GM23338 (cell line): ENCODE measurements at regions not wholly inside any gene's neighbourhood (a gene's known extent, or its start where the extent isn't known, plus 50 kb on each side); places are given as distances from the start of the nearest gene placed in this dataset.

Experiments
- EZH2phosphoT487 ChIP-seq: fragments of 200-600 bp; sonication (generic); IDR thresholded peaks from one replicate; pipeline ENCODE4 v1.8.1; 2018; ENCODE audit warnings: antibody characterized with exemption; ENCODE audit not compliant: unreplicated experiment
- POLR2AphosphoS5 ChIP-seq: IDR thresholded peaks from 2 replicates; pipeline ENCODE4 v1.6.1; 2016; ENCODE audit warnings: antibody characterized with exemption, low read depth
- STAT1 ChIP-seq: IDR thresholded peaks from one replicate; pipeline ENCODE4 v1.6.1; 2016; ENCODE audit warnings: antibody characterized with exemption; ENCODE audit not compliant: unreplicated experiment
- TF ChIP-seq, protein P1 (sequence below), 2 experiments: fragments of 200-600 bp in 1 of 2; sonication (generic) in 1 of 2; conservative IDR thresholded peaks; 2 replicates each; pipeline versions ENCODE4 v1.5.1 to v1.6.1; 2016 to 2017; ENCODE audit warnings: antibody characterized with exemption in 2 of 2, low read depth in 2 of 2, mild to moderate bottlenecking in 2 of 2, moderate library complexity in 1 of 2

DNA sequence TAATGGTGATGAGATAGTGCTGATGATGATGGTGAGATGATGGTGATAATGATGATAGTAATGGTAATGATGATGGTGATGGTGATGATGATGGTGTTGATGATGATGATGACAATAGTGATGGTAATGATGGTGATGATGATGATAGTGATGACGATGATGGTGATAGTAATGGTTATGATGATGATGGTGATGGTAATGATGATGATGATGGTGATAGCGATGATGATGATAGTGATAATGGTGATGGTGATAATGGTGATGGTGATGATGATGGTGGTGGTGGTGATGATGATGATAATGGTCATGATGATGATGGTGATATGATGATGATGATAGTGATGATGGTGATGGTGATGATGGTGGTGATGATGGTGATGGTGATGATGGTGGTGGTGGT lies 384.6 kb downstream of the MATN1 start:
- TF ChIP-seq, protein P1, sequence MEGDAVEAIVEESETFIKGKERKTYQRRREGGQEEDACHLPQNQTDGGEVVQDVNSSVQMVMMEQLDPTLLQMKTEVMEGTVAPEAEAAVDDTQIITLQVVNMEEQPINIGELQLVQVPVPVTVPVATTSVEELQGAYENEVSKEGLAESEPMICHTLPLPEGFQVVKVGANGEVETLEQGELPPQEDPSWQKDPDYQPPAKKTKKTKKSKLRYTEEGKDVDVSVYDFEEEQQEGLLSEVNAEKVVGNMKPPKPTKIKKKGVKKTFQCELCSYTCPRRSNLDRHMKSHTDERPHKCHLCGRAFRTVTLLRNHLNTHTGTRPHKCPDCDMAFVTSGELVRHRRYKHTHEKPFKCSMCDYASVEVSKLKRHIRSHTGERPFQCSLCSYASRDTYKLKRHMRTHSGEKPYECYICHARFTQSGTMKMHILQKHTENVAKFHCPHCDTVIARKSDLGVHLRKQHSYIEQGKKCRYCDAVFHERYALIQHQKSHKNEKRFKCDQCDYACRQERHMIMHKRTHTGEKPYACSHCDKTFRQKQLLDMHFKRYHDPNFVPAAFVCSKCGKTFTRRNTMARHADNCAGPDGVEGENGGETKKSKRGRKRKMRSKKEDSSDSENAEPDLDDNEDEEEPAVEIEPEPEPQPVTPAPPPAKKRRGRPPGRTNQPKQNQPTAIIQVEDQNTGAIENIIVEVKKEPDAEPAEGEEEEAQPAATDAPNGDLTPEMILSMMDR (conservative IDR thresholded peaks at IDR 0.05; ENCODE audit: low read depth in 2 of 2) = no peak
- no peak for TF ChIP-seq POLR2AphosphoS5
- no peak for TF ChIP-seq EZH2phosphoT487
- TF ChIP-seq STAT1 = no peak
